SU-DHL-6 (cell line): ENCODE measurements at regions not wholly inside any gene's neighbourhood (a gene's known extent, or its start where the extent isn't known, plus 50 kb on each side); places are given as distances from the start of the nearest gene placed in this dataset.

Experiments
- EZH2phosphoT487 ChIP-seq: fragments of 200-600 bp; sonication (generic), shearing (Covaris generic); conservative IDR thresholded peaks from 2 replicates; pipeline ENCODE4 v1.6.1; 2018; ENCODE audit warnings: mild to moderate bottlenecking, antibody characterized with exemption, low read length, moderate library complexity, mixed read lengths
- TF ChIP-seq, protein P1 (sequence below): fragments of 200-600 bp; sonication (generic); IDR thresholded peaks from one replicate; pipeline ENCODE4 v1.5.1; 2017; ENCODE audit warnings: antibody characterized with exemption, mild to moderate bottlenecking, low read length, moderate library complexity; ENCODE audit not compliant: insufficient read depth, poor library complexity, severe bottlenecking

DNA sequence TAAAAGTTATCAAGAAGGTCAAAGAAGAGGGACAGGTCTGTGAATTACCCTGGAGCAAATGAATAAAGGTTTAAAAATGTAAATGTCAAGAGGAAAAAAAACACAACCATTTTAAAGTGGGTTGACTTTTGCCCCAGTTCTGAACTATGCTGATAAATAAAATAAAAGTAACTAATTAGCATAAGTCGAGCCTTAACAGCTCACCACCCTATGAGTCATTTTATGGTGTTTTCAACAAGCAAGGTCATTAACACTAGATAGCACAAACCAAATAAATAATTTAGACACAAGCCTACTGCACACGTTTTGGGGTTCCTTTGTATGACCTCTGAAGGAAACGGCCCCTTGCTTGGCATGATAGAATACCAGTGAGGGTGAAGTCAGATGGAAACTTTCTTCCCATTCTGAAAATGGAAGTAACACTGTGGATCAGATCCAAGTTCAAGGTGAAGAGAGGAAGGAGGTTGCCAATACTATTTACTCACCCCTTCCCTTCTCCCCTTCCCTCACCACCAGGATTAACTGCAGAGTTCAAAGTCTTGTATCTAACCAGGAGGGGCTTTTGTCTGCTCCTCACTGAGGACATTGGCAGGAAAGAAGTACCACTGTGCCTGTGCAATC lies 380.0 kb upstream of the ACVR2A start:
- TF ChIP-seq, protein P1, sequence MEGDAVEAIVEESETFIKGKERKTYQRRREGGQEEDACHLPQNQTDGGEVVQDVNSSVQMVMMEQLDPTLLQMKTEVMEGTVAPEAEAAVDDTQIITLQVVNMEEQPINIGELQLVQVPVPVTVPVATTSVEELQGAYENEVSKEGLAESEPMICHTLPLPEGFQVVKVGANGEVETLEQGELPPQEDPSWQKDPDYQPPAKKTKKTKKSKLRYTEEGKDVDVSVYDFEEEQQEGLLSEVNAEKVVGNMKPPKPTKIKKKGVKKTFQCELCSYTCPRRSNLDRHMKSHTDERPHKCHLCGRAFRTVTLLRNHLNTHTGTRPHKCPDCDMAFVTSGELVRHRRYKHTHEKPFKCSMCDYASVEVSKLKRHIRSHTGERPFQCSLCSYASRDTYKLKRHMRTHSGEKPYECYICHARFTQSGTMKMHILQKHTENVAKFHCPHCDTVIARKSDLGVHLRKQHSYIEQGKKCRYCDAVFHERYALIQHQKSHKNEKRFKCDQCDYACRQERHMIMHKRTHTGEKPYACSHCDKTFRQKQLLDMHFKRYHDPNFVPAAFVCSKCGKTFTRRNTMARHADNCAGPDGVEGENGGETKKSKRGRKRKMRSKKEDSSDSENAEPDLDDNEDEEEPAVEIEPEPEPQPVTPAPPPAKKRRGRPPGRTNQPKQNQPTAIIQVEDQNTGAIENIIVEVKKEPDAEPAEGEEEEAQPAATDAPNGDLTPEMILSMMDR: no peak
- TF ChIP-seq EZH2phosphoT487: no peak
